ENCODE measurements at regions not wholly inside any gene's neighbourhood (a gene's known extent, or its start where the extent isn't known, plus 50 kb on each side); places are given as distances from the start of the nearest gene placed in this dataset.
"Not testable (repeated sequence)": the region's sequence is repeated elsewhere in the genome, so short reads cannot be mapped to it uniquely, and the experiment has no call there.

DNA sequence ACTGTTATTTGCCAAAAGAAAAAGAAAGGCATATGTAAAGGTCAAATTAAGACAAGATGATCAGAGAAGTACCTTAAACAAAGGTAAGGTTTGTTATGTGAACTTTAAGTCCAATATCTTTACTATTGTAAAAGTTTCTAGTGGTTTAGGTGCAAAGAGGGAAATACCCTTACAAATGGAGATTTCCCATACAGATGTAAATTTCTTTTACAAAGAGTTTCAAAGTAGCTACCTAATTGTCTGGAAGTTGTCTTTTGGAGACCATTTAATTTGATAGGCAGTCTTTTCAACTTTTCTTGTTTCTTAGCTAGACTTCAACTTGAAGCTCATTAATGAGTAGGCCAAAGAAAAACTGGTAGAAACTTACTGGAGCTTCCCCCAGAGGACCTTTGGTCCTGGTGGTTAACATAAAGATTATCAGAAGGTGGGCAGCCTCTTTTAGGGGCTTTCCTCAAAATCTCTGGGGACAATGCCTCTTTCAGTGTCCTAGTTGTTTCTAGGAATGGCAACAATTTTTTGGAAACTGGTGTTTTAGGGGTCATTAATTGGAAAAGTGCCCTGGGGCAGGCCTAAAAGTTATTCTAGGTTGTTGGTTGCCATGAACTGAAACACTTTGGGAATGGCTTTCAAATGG is 297.3 kb downstream of the GUCY2F start:
- no peak for DNase-seq (ENCODE audit: low read depth in 4 of 4, low spot score in 2 of 4)

- no peak for DNase-seq (ENCODE audit: low read depth in 4 of 4, low spot score in 2 of 4)
Observed at GRCh38 chrX:109172091-109172602, 309.7 kb downstream of the GUCY2F start.

DNA sequence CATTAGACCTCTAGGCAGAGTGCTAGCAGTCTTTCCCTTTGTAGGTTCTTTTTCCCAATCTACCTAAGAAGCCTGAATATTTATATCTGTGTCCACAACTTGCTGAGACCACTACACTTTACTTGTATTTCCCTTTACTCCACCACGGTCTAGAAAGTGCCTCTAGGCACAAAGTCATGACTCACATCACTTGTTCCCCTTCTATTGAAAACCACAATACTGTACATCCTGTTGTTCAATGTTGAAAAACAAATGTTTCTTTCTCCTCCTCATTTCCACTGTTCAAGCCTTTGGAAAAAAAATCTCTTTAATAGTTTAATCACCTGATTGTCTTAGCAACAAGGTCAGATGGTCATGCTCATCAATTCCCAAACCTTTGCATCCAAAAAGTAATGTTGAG is 326.7 kb downstream of the GUCY2F start:
- DNase-seq (ENCODE audit: low read depth in 4 of 4, low spot score in 2 of 4) = no peak

DNA sequence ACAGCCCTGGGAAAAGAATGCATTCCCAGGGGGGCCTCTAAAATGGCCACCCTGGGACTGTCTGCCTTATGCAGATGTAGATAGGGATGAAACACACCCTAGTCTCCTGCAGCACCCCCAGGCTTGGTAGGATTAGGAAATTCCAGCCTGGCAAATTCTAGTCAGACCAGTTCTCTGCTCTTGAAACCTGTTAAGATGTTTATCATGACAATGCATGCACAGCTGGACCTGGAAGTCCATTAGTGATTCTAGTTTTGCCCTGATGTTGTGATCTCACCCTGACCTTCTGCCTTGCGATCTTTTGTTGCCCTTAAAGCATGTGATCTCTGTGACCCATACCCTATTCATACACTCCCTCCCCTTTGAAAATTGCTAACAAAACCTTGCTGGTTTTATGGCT is 337.7 kb downstream of the GUCY2F start:
- not testable (repeated sequence) for DNase-seq (ENCODE audit: low read depth in 4 of 4, low spot score in 2 of 4)

GRCh38 chrX:109140463-109140862 is 341.4 kb downstream of the GUCY2F start:
- no peak for DNase-seq (ENCODE audit: low read depth in 4 of 4, low spot score in 2 of 4)

DNA sequence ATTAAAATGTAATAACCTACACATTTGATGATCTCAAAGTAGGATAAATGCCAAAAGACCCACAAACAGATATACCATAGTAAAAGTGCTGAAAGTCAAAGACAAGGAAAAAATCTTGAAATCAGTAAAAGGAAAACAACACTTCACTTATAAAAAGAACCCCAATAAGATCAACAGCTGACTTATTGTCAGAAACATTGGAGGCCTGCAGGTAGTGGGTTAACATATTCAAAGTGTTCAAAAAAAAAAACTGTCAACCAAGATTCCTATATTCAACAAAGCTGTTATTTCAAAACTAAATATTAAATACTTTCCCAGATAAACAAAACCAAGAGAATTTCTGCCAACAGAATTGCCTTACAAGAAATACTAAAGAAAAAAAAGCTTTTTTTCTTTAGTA is 347.1 kb downstream of the GUCY2F start:
- DNase-seq (ENCODE audit: low read depth in 4 of 4, low spot score in 2 of 4) = no peak

- no peak for DNase-seq (ENCODE audit: low read depth in 4 of 4, low spot score in 2 of 4)
Observed at GRCh38 chrX:109125304-109125703, 356.6 kb downstream of the GUCY2F start.

- DNase-seq (ENCODE audit: low read depth in 4 of 4, low spot score in 2 of 4) = no peak
Observed at GRCh38 chrX:109089359-109089758, 353.0 kb upstream of the IRS4 start.

DNA sequence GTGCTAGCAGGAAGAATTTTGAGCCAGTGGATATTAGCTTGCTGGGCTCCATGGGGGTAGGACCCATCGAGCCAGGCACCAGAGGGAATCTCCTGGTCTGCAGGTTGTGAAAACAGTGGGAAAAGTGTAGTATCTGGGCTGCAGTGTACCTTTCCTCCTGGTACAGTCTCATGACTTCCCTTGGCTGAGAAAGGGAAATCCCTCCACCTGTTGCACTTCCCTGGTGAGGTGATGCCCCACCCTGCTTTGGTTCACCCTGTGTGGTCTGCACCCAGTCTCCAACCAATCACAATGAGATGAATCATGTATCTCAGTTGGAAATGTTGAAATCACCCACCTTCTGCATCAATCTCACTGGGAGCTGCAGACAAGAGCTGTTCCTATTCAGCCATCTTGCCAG is 341.4 kb upstream of the IRS4 start:
- no peak for DNase-seq (ENCODE audit: low read depth in 4 of 4, low spot score in 2 of 4)

GRCh38 chrX:109054181-109054581 is 317.8 kb upstream of the IRS4 start:
- not testable (repeated sequence) for DNase-seq (ENCODE audit: low read depth in 4 of 4, low spot score in 2 of 4)

- no peak for DNase-seq (ENCODE audit: low read depth in 4 of 4, low spot score in 2 of 4)
Observed at GRCh38 chrX:109049903-109050302, 313.5 kb upstream of the IRS4 start.

- no peak for DNase-seq (ENCODE audit: low read depth in 4 of 4, low spot score in 2 of 4)
Observed at GRCh38 chrX:109049416-109049815, 313.1 kb upstream of the IRS4 start.

GRCh38 chrX:109040057-109040456 is 303.7 kb upstream of the IRS4 start:
- DNase-seq (ENCODE audit: low read depth in 4 of 4, low spot score in 2 of 4) = no peak

GRCh38 chrX:109036624-109037023 is 300.3 kb upstream of the IRS4 start:
- no peak for DNase-seq (ENCODE audit: low read depth in 4 of 4, low spot score in 2 of 4)

- DNase-seq (ENCODE audit: low read depth in 4 of 4, low spot score in 2 of 4) = no peak
Observed at GRCh38 chrX:108993909-108994308, 257.5 kb upstream of the IRS4 start.

DNA sequence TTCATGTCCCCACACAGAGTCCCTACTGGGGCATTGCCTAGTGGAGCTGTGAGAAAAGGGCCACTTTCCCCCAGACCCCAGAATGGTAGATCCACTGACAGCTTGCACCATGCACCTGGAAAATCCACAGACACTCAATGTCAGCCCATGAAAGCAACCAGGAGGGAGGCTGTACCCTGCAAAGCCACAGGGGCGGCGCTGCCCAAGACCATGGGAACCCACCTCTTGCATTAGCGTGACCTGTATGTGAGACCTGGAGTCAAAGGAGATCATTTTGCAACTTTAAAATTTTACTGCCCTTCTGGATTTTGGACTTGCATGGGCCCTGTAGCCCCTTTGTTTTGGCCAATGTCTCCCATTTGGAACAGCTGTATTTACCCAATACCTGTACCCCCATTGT is 236.5 kb upstream of the IRS4 start:
- DNase-seq (ENCODE audit: low read depth in 4 of 4, low spot score in 2 of 4) = not testable (repeated sequence)

- DNase-seq (ENCODE audit: low read depth in 4 of 4, low spot score in 2 of 4) = no peak
Observed at GRCh38 chrX:108947205-108947604, 210.8 kb upstream of the IRS4 start.

- no peak for DNase-seq (ENCODE audit: low read depth in 4 of 4, low spot score in 2 of 4)
Observed at GRCh38 chrX:108946531-108946930, 210.2 kb upstream of the IRS4 start.

- no peak for DNase-seq (ENCODE audit: low read depth in 4 of 4, low spot score in 2 of 4)
Observed at GRCh38 chrX:108945883-108946523, 209.6 kb upstream of the IRS4 start.

DNA sequence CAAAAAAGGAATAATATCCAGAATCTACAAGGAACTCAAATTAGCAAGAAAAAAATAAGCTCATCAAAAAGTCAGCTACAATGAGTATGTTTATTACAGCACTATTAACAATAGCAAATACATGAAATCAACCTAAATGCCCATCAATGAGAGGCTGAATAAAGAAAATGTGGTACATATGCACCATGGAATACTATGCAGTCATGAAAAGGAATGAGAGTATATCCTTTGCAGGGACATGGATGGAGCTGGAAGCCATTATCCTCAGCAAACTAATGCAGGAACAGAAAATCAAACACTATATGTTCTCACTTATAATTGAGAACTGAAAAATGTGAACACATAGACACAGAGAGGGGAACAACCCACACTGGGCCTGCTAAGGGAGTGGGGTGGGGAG is 178.4 kb upstream of the IRS4 start:
- DNase-seq (ENCODE audit: low read depth in 4 of 4, low spot score in 2 of 4) = no peak

- not testable (repeated sequence) for DNase-seq (ENCODE audit: low read depth in 4 of 4, low spot score in 2 of 4)
Observed at GRCh38 chrX:108903831-108904230, 167.5 kb upstream of the IRS4 start.

GRCh38 chrX:108900333-108900732 is 164.0 kb upstream of the IRS4 start:
- no peak for DNase-seq (ENCODE audit: low read depth in 4 of 4, low spot score in 2 of 4)
